NCI-H345 treated with DMSO at 0.1 percent for 48 hours (cell line): ENCODE measurements at regions not wholly inside any gene's neighbourhood (a gene's known extent, or its start where the extent isn't known, plus 50 kb on each side); places are given as distances from the start of the nearest gene placed in this dataset.
"Not testable (repeated sequence)": the region's sequence is repeated elsewhere in the genome, so short reads cannot be mapped to it uniquely, and the experiment has no call there.

Source experiments
- DNase-seq: peaks from one replicate; lab custom pipeline; 2025; ENCODE audit not compliant: unreplicated experiment; lab: John Stamatoyannopoulos, UW

DNA sequence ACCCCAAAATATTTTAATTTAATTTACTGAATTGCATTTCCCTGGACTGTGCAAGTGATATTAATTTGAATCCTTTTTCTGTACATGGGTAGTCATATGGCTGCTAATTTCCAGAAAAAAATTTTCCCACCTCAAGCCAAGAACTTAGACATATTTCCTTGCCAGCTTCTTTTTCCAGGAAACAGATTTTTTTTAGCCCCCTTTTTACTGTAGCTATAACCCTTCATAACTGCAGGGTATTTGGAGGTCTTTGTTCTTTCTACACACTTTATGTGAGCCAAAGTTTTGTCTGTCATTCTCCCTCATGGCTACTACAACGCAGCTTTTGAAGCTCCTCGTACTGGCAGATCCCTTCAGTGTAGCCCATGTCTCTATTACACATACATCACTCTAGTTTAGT lies 261.2 kb upstream of the PIK3R1 start:
- no peak for DNase-seq

DNA sequence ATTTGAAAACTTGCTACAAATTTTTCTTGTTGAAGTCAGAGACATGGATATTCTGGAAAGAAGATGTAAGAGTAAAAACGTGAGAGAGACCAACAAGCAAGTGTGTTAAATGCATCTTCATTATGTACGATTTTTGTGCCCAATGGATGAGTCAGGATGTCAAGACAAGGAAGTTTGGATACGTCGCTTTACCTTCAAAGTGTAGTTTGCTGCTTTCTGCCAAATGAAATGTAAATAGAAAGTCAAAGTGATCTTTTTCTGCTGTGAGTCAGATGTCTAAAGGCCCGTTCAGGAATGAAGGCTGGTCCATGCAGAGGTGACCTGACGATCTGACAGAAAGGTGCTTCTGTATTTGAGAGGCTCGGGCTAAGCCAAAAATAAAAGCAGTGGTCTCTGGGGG lies 273.1 kb upstream of the PIK3R1 start:
- DNase-seq = no peak

DNA sequence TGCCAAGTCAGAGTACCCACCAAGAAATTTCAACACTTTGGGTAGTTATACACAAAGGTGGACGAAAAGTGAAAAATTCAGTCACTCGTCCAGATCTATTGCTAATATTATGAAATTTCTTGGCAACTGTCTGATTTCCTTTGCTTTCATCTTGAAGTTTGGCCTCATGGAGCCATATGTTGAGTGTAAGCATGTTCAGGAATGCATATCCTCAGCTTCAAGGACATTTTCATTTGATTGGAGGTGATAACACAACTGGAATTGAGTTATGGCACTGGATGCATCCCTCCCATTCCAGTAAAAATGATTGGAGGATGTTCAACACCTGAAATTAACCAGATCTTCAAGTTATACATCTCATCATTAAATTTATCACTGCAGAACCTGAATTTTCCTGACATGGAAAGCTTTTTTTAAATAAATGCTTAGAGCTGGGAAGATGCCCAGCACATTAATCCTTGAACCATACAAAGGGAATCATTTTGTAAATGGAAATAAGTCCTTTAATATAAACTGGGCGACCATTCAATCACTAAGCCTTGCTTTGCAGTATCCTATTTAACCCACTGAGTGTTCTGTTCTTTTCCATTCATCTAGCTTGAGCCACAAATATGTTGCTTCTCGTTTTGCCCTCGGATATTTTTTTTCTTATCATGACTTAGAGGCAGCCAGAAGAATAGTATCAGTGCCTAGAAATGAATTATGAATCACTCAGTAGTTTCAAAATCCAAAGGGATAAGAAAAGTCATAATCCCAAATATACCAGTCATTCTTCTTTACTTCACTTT lies 273.7 kb upstream of the PIK3R1 start:
- no peak for DNase-seq

DNA sequence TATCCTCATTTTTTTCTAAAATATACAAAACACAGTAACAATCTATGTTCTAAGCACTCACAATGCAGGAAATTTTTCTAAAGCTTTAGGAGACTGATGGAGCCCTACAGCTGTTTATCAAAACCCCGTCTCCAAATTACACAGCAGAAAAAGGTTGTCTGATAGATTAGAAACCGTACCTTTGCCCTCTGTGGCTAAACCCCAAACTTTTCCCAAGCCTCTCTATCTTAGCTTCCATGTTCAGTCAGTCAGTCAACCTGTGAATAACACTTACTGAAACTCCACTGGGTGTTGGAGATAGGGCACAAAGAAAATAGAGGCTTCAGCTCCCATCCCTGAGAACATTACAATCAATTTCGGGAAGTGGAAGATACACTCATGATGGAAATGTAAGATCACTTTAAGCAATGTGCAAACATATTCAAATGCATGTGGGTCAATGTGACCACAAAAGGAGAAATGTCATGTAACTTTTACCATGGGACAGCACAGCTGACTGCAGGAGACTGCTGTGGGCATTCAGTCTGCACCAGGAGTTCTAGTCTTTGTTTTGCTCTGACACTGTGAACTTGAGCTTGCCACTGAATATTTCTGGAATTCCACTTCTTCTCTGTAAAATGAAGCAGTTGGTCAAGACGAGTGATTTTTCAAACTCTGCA lies 279.5 kb upstream of the PIK3R1 start:
- DNase-seq = no peak

DNA sequence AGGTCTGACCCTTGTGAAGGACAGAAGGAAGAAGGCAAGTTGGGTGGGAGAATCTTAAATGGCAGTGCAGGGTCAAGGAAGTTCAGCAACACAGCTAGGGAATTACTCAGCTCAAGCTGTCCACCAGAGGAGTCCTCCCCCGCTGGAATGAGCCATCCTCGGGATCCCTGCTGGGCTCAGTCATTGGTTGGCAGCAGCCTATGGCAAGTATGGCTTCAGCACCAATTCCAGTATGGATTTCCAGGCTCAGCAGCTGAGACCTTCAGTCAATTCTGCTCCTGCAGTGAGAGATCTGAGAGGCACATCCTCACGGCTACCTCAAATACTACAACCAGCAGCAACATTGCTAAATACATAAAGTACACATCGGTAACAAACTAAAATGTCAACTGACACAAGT lies 280.6 kb upstream of the PIK3R1 start:
- DNase-seq = no peak

DNA sequence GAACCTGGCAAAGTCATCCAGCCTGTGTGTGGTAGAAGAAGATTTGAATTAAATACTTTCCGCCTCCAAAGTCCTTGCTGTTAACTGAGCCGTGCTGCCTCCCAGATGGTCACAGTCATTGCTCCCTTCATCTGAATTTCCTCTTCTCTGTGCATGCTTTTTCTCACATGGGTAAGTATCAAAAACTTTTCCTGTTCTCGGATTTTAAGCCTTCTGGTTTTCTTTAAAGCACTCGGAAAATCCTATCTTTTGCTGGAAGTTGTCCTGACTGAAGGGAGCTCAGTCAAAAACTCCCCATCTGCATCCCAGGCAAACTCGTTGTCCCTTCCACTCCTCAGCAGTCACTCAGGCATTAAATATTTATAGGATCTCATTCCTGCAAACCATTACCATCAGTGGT lies 290.0 kb upstream of the PIK3R1 start:
- no peak for DNase-seq

DNA sequence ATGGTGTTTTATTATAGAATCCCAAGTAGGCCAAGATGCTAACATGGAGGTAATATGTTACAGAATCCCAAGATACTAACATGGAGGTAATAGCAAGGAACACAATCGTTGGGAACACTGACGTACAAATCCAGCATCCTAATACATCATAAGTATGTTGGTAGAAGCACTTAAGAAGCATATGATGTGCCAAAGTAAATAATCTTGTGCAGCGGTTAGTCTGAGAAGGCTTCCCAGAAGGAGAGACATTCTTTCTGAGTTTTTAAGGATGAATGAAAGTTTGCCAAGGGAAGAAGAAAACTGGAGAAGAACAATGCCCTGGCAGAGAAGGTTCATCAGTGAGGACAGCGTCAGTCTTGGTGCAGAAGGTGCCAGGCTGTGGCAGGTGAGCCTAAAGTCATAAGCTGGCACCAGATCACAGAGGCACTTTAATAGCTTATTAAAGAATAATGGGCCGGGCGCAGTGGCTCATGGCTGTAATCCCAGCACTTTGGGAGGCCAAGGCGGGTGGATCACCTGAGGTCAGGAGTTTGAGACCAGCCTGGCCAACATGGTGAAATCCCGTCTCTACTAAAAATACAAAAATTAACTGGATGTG lies 294.5 kb upstream of the PIK3R1 start:
- DNase-seq = no peak

DNA sequence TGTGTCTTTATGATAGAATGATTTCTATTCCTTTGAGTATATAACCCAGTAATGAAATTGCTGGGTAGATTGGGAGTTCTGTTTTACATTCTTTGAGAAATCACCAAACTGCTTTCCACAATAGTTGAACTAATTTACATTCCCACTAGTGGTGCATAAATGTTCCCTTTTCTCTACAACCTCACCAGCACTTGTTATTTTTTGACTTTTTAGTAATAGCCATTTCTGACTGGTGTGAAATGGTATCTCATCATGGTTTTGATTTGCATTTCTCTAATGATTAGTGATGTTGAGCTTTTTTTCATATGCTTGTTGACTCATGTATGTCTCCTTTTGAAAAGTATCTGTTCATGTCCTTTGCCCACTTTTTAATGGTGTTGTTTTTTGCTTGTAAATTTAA lies 296.0 kb upstream of the PIK3R1 start:
- not testable (repeated sequence) for DNase-seq

DNA sequence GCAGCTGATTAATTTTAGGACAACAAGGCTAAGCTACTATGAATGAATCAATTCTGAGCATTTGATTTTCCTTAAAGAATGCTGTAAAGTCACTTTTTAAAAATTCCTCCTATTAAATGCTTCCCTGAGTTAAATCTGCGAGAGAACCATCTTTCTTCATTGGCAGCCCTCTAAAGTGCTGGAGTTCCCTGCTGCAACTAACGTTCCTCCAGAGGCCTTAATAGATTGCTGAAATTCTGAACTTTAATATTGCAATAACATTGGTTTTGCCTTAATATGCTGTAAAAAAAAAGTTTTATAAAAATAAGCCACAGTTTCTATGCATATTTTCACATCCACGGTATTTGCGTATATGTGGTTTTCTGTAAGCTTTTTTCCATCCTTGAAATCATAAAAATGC lies 298.0 kb upstream of the PIK3R1 start:
- no peak for DNase-seq

DNA sequence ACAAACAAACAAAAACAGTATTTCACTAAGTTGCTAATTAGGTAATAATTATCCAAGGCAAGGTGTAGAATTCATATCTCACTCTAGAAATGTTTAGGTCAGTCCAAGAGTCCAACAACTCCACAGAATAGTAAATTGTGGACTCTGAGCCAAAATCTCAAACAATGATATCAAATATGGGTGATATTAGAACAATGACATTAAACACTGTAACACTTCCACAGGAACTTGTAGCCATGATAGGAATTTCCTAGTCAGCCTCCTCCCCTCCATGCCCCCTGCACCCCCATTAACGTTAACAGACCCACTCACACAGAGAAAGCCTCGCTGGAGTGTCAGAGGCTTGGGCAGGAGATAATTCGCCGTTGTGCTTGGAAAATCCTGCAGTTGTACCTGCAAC lies 305.0 kb upstream of the PIK3R1 start:
- DNase-seq = no peak

DNA sequence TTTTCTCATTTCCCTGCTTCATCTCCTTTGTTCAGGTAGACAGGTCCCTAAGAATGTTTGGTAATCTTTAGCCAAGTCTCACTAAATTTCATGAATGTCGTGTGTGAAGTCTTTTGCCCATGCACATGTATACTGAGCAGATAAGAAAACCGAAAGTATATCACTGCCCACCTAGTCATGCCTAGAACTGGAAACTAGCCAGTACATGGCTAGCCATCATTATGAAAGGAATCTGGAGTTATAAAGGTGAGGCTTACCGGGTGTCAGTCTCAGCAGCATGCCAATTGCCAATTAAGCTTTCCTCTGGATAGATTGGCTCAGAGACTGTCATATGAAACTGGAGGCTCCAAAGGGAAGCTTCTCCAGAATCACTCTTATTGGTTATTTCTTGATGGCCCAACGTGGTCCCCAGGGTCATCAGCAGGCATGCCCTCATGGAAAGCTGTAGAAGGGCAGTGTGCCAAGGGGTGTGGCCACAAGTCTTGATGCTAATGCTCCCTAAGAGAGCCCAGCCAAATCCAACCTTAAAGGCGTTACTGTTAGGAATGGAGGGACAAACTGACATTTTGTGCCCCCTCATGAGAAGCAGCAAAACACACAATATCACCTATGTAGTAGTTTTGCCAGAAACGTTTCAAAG lies 307.3 kb upstream of the PIK3R1 start:
- no peak for DNase-seq

DNA sequence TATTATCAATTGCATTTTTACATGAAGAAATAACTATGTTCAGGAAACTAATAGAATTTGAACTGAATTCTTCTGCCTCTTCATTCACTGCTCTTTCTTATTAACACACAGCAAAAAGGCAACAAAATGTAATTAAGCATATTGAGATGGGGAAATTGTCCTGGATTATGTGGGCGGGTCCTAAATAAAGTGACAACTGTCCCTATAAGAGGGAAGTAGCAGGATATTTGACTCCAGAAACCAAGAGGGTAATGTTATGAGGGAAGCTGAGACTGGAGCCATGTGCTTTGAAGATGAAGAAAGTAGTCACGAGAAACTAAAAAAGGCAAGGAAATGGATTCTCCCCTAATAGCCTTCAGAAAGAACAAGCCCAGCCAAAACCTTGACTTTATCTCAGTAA lies 311.2 kb upstream of the PIK3R1 start:
- no peak for DNase-seq

DNA sequence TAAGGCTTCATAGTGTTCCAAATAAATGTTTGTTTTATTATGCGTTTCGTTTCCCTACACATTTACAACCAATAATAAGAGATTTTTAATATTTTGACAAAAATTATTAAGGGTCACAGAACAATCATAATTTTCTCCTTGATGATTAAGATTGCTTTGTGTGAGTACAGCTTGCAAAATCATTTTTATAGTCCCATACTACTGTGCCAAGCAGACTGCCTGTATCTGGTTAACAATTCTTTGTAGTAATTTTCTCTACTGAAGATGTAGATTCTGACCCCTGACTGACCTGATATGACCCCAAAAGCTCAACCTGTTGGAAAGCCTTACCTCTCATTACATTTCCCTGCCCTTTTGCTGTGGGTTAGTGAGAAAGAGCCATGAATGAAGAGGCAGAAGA lies 311.9 kb upstream of the PIK3R1 start:
- no peak for DNase-seq

DNA sequence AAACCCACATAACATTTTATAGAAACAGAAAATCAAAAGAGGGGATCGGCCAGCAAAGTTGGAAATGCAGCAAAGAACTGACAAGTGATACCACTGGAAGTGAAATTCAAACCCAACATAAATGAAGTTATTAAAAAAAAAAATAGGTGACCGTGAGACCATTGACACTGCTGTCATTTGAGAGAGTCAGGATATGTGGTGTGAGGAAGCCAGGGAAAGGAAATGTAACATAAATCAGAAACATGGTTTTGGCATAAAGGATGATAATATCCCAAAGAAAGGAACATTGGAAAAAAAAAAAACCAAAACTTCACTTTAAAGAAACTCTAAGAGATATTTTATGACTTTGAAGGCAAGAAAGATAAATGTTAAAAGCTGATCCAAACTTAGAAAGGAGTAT lies 312.4 kb upstream of the PIK3R1 start:
- DNase-seq = no peak

DNA sequence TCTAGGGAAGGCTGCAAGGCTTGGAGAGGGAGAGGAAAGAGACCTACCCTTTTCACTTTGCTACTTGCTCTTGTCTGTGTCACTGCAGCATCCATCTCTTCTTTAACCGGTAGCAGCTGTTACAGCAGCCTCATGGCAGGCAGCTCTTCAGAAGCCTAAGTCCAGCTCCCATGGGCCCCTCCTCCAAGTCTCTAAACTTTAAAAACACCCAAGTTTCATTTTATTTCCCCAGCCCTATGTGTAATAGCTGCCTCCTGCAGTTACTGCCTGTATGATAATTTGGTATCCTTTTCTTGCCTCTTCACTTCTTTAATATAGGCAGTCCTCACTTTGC lies 313.1 kb upstream of the PIK3R1 start:
- no peak for DNase-seq

DNA sequence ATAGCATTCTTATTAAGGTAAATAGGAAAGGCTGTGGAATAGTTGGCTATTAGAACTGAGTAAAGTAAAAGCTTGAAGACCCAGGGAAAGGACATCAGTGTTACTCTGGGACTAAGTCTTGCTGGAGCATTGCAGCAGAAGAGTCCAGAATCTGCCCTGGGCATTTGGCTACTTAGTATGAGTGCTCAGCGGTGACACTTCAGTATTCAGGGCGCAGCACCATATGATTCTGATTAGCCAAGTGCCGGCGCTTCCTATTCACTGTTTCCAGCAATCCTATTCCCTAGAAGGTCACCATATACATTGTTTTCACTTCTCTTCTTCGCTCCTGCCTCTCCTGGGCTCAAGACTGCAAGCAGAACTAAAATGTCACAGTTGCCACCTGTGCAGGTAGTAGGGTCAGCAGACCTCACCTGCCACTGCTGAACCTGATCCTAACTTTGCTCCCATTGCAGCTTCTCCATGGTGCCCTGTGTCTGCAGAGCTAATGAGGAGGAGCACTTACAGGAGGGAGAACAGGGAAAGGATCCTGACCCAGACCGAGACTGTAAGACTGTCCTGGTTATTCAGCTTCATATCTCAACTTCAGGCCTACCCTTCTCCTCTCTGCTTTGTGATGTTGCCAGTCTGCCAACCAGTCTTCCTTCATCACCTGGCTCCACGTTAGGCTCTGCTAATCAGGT lies 313.6 kb upstream of the PIK3R1 start:
- no peak for DNase-seq

DNA sequence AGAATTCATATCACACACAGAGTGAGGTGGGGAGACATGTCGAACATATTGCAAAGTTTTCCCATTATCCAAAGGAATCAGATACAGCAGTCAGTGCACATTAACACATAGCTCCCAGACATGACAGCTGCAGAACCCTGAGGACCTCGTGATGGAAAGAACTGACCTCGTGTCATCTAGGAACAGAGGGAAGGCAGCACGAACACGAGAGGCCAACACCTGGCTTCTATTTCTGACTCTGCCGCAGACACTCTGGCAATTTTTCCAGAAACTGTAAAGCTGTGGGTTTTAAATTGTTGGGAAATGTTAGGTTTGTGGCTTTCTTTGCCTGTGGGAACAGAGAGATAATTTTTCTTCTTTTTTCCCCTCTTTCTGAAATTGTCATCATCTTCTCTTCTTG lies 315.0 kb upstream of the PIK3R1 start:
- no peak for DNase-seq

DNA sequence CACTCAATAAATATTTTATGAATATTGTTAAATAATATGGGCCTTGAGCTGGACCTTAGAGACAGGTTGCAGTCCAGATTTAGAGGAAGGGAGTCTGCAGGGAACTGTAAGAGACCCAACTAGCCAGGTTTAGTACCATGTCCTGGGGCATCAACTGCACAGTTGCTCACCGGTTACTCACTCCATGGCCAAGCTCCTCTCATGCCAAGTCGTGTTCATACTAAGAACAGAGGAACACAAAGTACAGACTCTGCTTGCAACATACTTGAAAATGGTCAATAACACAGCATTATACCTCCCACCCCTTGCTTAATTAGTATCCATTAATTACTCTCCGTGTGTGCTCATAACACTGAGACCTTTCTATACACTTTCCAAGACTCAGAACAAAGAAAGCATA lies 317.6 kb upstream of the PIK3R1 start:
- no peak for DNase-seq

DNA sequence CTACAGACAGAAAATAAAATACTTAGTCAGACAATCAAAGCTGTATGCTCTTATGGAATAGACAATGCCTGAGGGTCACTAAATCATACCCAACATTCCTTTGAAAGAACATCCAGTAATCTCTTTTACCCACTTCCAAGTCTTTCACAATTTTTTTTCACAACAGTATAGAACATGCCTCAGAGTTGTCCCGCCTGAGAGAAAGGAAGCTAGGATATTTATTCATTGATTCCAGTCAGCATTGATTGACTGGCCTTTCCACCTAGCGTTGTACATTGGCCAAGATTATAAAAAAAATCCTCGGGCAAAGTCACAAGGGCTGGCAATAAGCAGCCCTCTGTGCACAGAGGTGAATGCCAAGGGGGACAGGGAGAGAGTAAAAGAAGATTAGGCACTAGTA lies 318.1 kb upstream of the PIK3R1 start:
- DNase-seq = no peak

DNA sequence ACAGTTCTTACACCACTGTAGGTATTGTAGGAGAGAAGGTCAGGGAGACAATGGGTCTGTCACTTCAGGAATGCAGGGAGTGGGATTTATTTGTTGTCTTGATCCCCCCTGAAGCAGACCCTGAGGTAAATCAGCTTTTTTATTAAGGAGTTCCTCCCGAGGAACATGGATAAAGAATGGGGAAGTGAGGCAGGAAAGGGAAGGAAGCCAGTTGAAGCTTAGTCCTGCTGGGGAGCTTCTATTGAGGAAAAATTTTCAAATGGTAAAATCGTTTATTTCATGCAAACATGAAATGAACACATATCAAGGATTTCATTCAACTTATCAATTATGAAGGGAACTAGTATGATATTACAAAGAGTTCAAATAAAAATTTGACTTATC lies 318.6 kb upstream of the PIK3R1 start:
- no peak for DNase-seq

DNA sequence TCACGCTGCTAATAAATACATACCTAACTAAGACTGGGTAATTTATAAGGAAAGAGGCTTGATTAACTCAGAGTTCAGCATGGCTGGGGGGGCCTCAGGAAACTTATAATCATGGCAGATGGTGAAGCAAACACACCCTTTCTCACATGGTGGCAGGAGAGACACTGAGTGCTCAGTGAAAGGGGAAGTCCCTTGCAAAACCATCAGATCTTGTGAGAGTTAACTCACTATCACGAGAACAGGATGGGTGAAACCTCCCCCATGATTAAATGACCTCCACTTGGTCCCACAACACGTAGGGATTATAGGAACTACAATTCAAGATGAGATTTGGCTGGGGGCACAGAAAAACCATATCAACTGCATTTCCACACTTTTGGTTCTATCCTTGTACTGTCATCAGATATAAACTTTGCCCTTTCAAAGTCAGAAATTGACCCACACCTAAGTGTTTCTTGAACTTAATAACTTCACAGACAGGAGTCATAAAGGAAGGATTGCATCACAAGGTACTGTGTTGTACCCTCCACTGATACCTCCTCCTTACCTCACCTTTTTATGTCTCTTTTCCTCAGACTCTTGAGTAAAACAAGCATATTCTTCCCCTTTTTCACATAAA lies 319.1 kb upstream of the PIK3R1 start:
- no peak for DNase-seq
